OCI-LY3 (cell line): ENCODE measurements at regions not wholly inside any gene's neighbourhood (a gene's known extent, or its start where the extent isn't known, plus 50 kb on each side); places are given as distances from the start of the nearest gene placed in this dataset.

Source experiments
- H2AFZ ChIP-seq: fragments of 200-600, 300-600 bp; shearing (Covaris generic); 2 replicates; pipeline ENCODE4 v1.6.0; 2014; ENCODE audit warnings: antibody characterized with exemption, low read depth, low read length
- H3K27ac ChIP-seq: fragments of 200-600, 300-600 bp; sonication (generic); 2 replicates; pipeline ENCODE4 v1.5.1; 2014; ENCODE audit warnings: mild to moderate bottlenecking, low read length, moderate library complexity, mixed read lengths
- H3K27me3 ChIP-seq: fragments of 200-600, 300-600 bp; sonication (generic); 2 replicates; pipeline ENCODE4 v1.6.1; 2014; ENCODE audit warnings: low read depth, low read length, mixed read lengths
- H3K36me3 ChIP-seq: fragments of 200-600, 300-600 bp; sonication (generic); replicated peaks from 2 replicates; pipeline ENCODE3; 2014; ENCODE audit warnings: low read depth, low read length, mixed read lengths
- H3K4me1 ChIP-seq: fragments of 300-600, 200-600 bp; sonication (generic); 2 replicates; pipeline ENCODE4 v1.6.1; 2014; ENCODE audit warnings: low read length, mixed read lengths
- H3K4me2 ChIP-seq: fragments of 200-600, 300-600 bp; sonication (generic); 2 replicates; pipeline ENCODE4 v1.6.1; 2014; ENCODE audit warnings: low read length, mixed read lengths
- H3K4me3 ChIP-seq: fragments of 300-600, 200-600 bp; sonication (generic); 2 replicates; pipeline ENCODE4 v1.5.1; 2014; ENCODE audit warnings: antibody characterized with exemption, mild to moderate bottlenecking, low read length, moderate library complexity
- H3K79me2 ChIP-seq: fragments of 300-600, 200-600 bp; shearing (Covaris generic); 2 replicates; pipeline ENCODE4 v1.6.1; 2014; ENCODE audit warnings: mild to moderate bottlenecking, low read length, mixed read lengths
- H3K9ac ChIP-seq: fragments of 300-600, 200-600 bp; shearing (Covaris generic); 2 replicates; pipeline ENCODE4 v1.6.0; 2014; ENCODE audit warnings: mild to moderate bottlenecking, low read length, moderate library complexity
- H3K9me3 ChIP-seq: fragments of 200-600, 300-600 bp; shearing (Covaris generic); 2 replicates; pipeline ENCODE4 v1.6.1; 2014; ENCODE audit warnings: low read length, mixed read lengths; ENCODE audit not compliant: insufficient read depth
- H4K20me1 ChIP-seq: fragments of 200-600, 300-600 bp; sonication (generic); 2 replicates; pipeline ENCODE4 v1.6.1; 2016; ENCODE audit warnings: low read length, mixed read lengths; ENCODE audit not compliant: insufficient read depth
- EZH2phosphoT487 ChIP-seq: fragments of 200-600 bp; shearing (Covaris generic); IDR thresholded peaks from 2 replicates; pipeline ENCODE4 v1.6.1; 2018; ENCODE audit warnings: antibody characterized with exemption, mixed run types, low read depth
- TF ChIP-seq, protein P1 (sequence below): fragments of 200-600, 300-600 bp; sonication (generic); IDR thresholded peaks from 2 replicates; pipeline ENCODE4 v1.5.1; 2014; ENCODE audit warnings: antibody characterized with exemption, low read length, low read depth

DNA sequence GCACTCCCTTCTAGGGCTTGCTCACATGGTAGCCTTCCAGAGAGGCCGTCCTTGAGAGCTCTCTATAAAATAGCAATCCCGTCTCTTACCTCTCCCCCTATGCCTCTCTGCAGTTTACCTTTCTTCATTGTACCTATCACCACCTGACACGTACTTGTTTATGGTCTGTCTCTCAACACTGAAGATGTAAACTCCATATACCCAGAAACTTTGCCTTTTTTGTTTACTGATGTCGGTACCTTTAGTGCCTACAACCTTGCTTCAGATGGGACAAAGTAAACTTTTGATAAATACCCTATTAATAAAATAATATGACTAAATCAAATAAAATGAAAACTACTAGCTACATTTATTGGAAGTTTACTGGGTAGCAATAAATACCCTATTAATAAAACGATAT, 220.6 kb downstream of the GPAM start:
- Histone ChIP-seq H4K20me1 (no peaks in the 10 kb centered on the region), H2AFZ (no peak overlapping the region), H3K4me3 (no peak overlapping the region), H3K27me3 (no peaks in the 10 kb centered on the region; the same call in 1 of the 2 replicates), H3K9me3 (no peaks in the 10 kb centered on the region), H3K27ac (no peak overlapping the region), H3K36me3 (no peaks in the 10 kb centered on the region), H3K79me2 (no peaks in the 10 kb centered on the region), H3K4me2 (no peak overlapping the region), H3K4me1 (no peaks in the 10 kb centered on the region), H3K9ac (no peak overlapping the region)
- TF ChIP-seq EZH2phosphoT487: no peak
- TF ChIP-seq, protein P1, sequence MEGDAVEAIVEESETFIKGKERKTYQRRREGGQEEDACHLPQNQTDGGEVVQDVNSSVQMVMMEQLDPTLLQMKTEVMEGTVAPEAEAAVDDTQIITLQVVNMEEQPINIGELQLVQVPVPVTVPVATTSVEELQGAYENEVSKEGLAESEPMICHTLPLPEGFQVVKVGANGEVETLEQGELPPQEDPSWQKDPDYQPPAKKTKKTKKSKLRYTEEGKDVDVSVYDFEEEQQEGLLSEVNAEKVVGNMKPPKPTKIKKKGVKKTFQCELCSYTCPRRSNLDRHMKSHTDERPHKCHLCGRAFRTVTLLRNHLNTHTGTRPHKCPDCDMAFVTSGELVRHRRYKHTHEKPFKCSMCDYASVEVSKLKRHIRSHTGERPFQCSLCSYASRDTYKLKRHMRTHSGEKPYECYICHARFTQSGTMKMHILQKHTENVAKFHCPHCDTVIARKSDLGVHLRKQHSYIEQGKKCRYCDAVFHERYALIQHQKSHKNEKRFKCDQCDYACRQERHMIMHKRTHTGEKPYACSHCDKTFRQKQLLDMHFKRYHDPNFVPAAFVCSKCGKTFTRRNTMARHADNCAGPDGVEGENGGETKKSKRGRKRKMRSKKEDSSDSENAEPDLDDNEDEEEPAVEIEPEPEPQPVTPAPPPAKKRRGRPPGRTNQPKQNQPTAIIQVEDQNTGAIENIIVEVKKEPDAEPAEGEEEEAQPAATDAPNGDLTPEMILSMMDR: no peak

DNA sequence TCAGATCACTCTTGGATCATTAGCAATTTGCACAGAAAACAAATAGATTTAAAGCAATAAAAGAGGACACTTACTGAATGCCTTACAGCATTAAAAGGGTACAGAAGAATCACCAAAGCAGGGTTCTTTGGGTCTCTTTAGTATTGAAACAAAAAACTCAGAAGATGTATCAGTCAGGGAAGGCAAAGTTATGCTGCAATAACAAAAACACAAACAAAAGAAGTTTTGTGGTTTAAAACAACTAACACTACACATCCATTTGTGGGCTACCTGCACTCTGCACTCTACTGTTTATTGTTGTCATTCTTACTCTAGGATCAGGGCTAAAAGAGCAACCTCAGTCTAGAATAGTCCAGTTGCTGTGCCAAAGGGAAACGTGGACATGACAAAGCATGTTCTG, 216.4 kb downstream of the GPAM start:
- Histone ChIP-seq H3K4me1 (no peaks in the 10 kb centered on the region), H3K9ac (no peak overlapping the region), H2AFZ (no peak overlapping the region), H3K4me3 (no peak overlapping the region), H3K9me3 (no peaks in the 10 kb centered on the region), H3K79me2 (no peaks in the 10 kb centered on the region), H3K27ac (no peak overlapping the region), H3K27me3 (peaks cover 2% of the 10 kb centered on the region; the same call in 1 of the 2 replicates), H3K4me2 (no peak overlapping the region), H4K20me1 (no peaks in the 10 kb centered on the region), H3K36me3 (no peaks in the 10 kb centered on the region)
- TF ChIP-seq, protein P1: no peak
- TF ChIP-seq EZH2phosphoT487: no peak

DNA sequence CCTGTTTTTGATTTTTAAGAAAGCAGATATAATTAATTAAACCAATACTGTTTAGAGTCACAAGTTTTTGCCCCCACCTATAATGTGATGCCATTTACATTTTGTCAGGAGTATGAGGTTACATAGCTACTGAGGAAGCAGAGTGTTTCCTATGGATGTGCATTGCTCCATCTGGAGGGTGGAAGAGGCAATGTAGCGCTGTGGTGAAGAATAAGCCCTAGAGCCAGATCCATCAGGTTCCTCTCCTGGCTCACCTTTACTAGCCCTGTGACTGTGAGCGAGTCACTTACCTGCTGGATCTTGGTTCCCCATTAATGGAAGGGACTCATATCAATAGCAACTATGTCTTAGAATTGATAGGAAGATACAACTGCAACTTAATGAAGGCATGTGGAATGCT, 216.0 kb downstream of the GPAM start:
- TF ChIP-seq, protein P1: no peak
- no peak for TF ChIP-seq EZH2phosphoT487

DNA sequence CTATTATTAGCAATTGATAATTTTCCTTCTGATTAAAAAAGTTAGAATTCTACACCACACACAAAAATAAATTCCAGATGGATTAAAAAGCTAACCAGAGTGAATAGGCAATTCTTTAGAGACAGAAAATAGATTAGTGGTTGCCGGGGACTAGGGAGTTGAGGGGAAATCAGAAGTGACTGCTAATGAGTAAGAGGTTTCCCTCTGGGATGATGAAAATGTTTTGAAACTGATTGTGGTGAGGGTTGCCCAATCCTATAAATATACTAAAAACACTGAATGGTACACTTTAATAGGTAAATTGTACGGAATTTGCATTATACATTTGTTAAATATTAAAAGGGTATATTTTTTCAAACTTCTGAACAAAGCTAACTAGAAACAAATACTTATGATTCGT, 214.9 kb downstream of the GPAM start:
- Histone ChIP-seq H3K9ac (no peak overlapping the region), H2AFZ (no peak overlapping the region), H3K27me3 (peaks cover 2% of the 10 kb centered on the region; the same call in 1 of the 2 replicates), H3K4me3 (no peak overlapping the region), H3K27ac (no peak overlapping the region), H3K4me1 (no peaks in the 10 kb centered on the region), H3K36me3 (no peaks in the 10 kb centered on the region), H4K20me1 (no peaks in the 10 kb centered on the region), H3K9me3 (no peaks in the 10 kb centered on the region), H3K4me2 (no peak overlapping the region), H3K79me2 (no peaks in the 10 kb centered on the region)
- TF ChIP-seq EZH2phosphoT487: no peak
- TF ChIP-seq, protein P1: no peak

More for the DNA sequence above, 216.0 kb downstream of the GPAM start:
- Histone ChIP-seq H3K36me3 (no peaks in the 10 kb centered on the region), H3K27ac (no peak overlapping the region), H2AFZ (no peak overlapping the region), H3K79me2 (no peaks in the 10 kb centered on the region), H3K9ac (no peak overlapping the region), H4K20me1 (no peaks in the 10 kb centered on the region), H3K4me3 (no peak overlapping the region), H3K4me1 (no peaks in the 10 kb centered on the region), H3K9me3 (no peaks in the 10 kb centered on the region), H3K4me2 (no peak overlapping the region), H3K27me3 (peaks cover 2% of the 10 kb centered on the region; the same call in 1 of the 2 replicates)
